BE2C (cell line): ENCODE measurements at regions not wholly inside any gene's neighbourhood (a gene's known extent, or its start where the extent isn't known, plus 50 kb on each side); places are given as distances from the start of the nearest gene placed in this dataset.

Experiments used
- DNase-seq: peaks from one replicate; pipeline ENCODE4 v3.0.0-alpha.2; 2020
- H3K27me3 ChIP-seq: fragments of 250-450 bp; sonication (Bioruptor Pico); 2 replicates; pipeline ENCODE4 v1.5.1; 2020; ENCODE audit warnings: mild to moderate bottlenecking
- H3K36me3 ChIP-seq: fragments of 250-450 bp; sonication (Bioruptor Pico); 2 replicates; pipeline ENCODE4 v1.5.1; 2020; ENCODE audit warnings: mild to moderate bottlenecking
- H3K4me1 ChIP-seq: fragments of 250-450 bp; sonication (Bioruptor Pico); 2 replicates; pipeline ENCODE4 v1.5.1; 2020
- H3K4me3 ChIP-seq: 2 replicates; pipeline ENCODE4 v1.5.1; 2011; ENCODE audit warnings: low read depth, low read length
- H3K9me3 ChIP-seq: fragments of 250-450 bp; sonication (Bioruptor Pico); 2 replicates; pipeline ENCODE4 v1.5.1; 2020
- TF ChIP-seq, protein P1 (sequence below): IDR thresholded peaks from 2 replicates; pipeline ENCODE4 v1.5.1; 2012; ENCODE audit warnings: mild to moderate bottlenecking, low read depth, low read length

DNA sequence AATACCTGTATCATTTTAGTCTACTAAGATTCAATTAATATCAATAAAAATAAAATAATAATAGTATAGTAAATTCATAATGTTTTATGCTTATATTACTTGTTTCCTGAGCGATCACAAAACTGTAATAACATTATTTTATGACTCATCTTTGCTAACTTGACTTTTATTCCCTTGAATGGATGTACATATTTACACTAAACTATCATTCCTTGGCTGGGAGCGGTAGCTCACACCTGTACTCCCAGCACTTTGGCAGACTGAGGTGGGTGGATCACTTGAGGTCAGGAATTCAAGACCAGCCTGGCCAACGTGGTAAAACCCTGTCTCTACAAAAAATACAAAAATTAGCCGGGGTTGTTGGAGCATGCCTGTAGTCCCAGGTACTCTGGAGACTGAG, 104.0 kb upstream of the SLC34A2 start:
- H3K27me3 ChIP-seq: no peaks in the 10 kb centered on the region
- no peak for DNase-seq
- no peaks in the 10 kb centered on the region for H3K9me3 ChIP-seq
- H3K4me3 ChIP-seq: no peak overlapping the region
- H3K36me3 ChIP-seq: no peaks in the 10 kb centered on the region
- H3K4me1 ChIP-seq: no peaks in the 10 kb centered on the region
- TF ChIP-seq, protein P1, sequence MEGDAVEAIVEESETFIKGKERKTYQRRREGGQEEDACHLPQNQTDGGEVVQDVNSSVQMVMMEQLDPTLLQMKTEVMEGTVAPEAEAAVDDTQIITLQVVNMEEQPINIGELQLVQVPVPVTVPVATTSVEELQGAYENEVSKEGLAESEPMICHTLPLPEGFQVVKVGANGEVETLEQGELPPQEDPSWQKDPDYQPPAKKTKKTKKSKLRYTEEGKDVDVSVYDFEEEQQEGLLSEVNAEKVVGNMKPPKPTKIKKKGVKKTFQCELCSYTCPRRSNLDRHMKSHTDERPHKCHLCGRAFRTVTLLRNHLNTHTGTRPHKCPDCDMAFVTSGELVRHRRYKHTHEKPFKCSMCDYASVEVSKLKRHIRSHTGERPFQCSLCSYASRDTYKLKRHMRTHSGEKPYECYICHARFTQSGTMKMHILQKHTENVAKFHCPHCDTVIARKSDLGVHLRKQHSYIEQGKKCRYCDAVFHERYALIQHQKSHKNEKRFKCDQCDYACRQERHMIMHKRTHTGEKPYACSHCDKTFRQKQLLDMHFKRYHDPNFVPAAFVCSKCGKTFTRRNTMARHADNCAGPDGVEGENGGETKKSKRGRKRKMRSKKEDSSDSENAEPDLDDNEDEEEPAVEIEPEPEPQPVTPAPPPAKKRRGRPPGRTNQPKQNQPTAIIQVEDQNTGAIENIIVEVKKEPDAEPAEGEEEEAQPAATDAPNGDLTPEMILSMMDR: no peak

DNA sequence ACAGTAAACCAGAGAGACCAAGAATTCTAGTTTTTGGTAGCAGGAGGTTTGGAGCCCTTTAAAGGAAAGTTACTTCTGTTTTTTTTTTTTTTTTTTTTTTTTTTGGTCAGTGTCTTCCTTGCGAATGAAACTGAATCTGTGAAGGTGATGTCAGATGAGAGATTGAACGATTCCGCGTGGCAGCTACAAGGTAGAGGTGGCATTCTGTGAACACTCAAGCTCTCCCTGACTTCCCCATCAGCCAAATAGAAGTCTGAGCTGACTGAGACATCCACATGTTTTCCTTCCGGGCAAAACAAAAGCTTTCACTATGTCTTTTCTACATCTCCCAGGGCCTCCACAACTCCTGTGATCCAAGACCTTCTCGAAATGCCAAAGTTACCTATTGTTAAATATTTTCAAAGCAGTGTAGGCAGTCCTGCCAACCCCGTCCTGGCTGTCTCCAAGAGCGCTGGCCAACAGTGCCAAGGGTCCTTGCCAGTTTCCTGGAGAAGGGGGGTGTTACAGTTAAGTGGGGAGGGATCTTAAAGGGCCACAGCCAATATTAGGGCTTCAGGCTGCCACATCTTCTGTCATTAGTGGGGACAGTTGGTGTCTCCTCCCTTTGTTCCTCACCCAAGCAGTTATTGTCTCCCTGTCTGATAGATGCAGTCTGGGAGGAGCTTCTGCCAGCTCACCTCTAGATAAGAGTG, 102.9 kb upstream of the SLC34A2 start:
- no peaks in the 10 kb centered on the region for H3K36me3 ChIP-seq
- H3K27me3 ChIP-seq: no peaks in the 10 kb centered on the region
- no peak for DNase-seq
- no peaks in the 10 kb centered on the region for H3K9me3 ChIP-seq
- no peak overlapping the region for H3K4me3 ChIP-seq
- H3K4me1 ChIP-seq: no peaks in the 10 kb centered on the region
- TF ChIP-seq, protein P1: no peak

DNA sequence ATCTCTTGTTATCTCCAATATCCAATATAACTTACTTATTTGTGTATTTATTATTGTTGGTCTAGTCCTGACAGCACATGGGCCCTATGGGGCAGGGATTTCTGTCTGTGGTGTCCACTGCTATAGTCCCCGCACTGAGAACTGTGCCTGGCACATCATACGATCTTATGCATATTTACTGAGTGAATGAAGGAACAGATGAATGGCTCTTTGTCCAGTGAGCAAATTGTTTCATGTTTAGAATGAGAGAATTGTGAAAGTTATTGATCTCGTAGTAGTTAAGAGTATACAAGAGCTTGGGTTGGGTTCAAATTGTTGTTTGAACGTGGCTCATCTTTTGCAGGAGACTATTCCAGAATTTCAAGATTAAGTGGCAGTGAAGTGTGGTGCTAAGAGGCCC, 96.1 kb upstream of the SLC34A2 start:
- Histone ChIP-seq H3K4me1 (no peaks in the 10 kb centered on the region), H3K27me3 (no peaks in the 10 kb centered on the region), H3K4me3 (no peak overlapping the region), H3K36me3 (no peaks in the 10 kb centered on the region), H3K9me3 (no peaks in the 10 kb centered on the region)
- TF ChIP-seq, protein P1: no peak
- DNase-seq: no peak

DNA sequence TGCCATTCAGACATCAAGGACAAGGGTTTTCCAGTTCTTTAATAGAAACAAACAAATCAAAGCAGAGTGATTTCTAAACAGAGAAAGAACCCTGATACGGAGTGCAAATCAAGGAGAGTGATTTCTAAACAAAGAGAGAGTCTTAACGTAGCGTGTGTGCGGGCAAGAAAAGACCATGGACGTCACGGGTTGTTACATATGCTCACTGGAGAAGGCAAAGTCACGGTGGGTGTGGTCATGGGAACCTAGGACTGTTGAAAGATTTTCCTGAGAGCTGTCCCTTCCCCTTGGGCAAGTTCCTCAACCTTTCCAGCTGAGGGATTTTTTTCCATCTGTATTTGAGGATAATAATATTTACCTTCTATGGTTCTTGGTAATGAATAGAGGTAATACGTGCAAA, 95.0 kb upstream of the SLC34A2 start:
- no peaks in the 10 kb centered on the region for H3K27me3 ChIP-seq
- no peak overlapping the region for H3K4me3 ChIP-seq
- H3K4me1 ChIP-seq: no peaks in the 10 kb centered on the region
- TF ChIP-seq, protein P1: no peak
- no peaks in the 10 kb centered on the region for H3K36me3 ChIP-seq
- no peak for DNase-seq
- H3K9me3 ChIP-seq: no peaks in the 10 kb centered on the region

DNA sequence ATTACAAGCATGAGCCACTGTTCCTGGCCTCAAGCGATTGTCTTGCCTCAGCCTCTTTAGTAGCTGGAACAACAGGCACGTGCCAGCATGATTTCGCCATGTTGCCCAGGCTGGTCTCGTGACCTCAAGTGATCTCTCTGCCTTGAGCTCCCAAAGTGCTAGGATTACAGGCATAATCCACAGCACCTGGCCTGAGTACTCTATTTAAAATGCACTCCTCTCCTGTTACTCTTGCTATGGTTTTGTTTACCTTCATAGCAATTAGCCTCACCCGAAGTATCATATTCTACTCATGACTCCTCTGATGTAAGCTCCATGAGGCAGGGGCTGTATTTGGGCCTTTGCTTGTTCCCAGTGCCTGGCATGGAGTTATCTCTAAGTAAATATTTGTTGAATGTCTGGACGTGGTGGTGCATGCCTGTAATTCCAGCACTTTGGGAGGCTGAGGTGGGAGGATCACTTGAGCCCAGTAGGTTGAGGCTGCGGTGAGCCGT, 92.5 kb upstream of the SLC34A2 start:
- no peaks in the 10 kb centered on the region for H3K27me3 ChIP-seq
- no peaks in the 10 kb centered on the region for H3K36me3 ChIP-seq
- no peaks in the 10 kb centered on the region for H3K4me1 ChIP-seq
- no peaks in the 10 kb centered on the region for H3K9me3 ChIP-seq
- TF ChIP-seq, protein P1: no peak
- H3K4me3 ChIP-seq: no peak overlapping the region
- DNase-seq: no peak

DNA sequence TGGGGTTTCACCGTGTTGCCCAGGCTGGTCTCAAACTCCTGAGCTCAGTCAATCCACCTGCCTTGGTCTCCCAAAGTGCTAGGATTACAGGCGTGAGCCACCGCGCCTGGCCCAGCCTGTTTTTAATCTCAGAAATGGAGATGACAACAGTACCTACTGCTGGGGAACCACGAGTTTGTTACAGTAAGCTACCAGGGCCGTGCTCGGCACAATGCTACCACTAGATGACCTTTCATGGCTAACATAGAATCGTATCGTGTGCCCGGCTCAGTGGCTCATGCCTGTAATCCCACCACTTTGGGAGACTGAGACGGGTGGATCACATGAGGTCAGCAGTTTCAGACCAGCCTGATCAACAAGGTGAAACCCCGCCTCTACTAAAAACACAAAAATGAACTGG, 90.8 kb upstream of the SLC34A2 start:
- H3K27me3 ChIP-seq: no peaks in the 10 kb centered on the region
- TF ChIP-seq, protein P1: no peak
- DNase-seq: no peak
- no peaks in the 10 kb centered on the region for H3K36me3 ChIP-seq
- H3K4me1 ChIP-seq: no peaks in the 10 kb centered on the region
- H3K9me3 ChIP-seq: no peaks in the 10 kb centered on the region
- H3K4me3 ChIP-seq: no peak overlapping the region
